ENCODE measurements at regions not wholly inside any gene's neighbourhood (a gene's known extent, or its start where the extent isn't known, plus 50 kb on each side); places are given as distances from the start of the nearest gene placed in this dataset.

GRCh38 chr12:125639826-125640225, 574.6 kb downstream of the AACS start:
- TF ChIP-seq CTCF (IDR thresholded peaks at IDR 0.05; ENCODE audit: insufficient read depth, low read depth, low read length, missing control alignments): no peak
- H3K4me3 ChIP-seq (ENCODE audit: low read length): no peak overlapping the region
- no peak for DNase-seq (ENCODE audit: low read depth)

- TF ChIP-seq CTCF (IDR thresholded peaks at IDR 0.05; ENCODE audit: insufficient read depth, low read depth, low read length, missing control alignments): no peak
- H3K4me3 ChIP-seq (ENCODE audit: low read length): no peak overlapping the region
- no peak for DNase-seq (ENCODE audit: low read depth)
Observed at GRCh38 chr12:125643055-125643454, 577.8 kb downstream of the AACS start.

- TF ChIP-seq CTCF (IDR thresholded peaks at IDR 0.05; ENCODE audit: insufficient read depth, low read depth, low read length, missing control alignments): no peak
Observed at GRCh38 chr12:125645724-125646123, 580.5 kb downstream of the AACS start.

GRCh38 chr12:125650587-125650986, 585.4 kb downstream of the AACS start:
- no peak for TF ChIP-seq CTCF (IDR thresholded peaks at IDR 0.05; ENCODE audit: insufficient read depth, low read depth, low read length, missing control alignments)
- DNase-seq (ENCODE audit: low read depth): no peak
- H3K4me3 ChIP-seq (ENCODE audit: low read length): no peak overlapping the region

More at GRCh38 chr12:125645724-125646123, 580.5 kb downstream of the AACS start:
- DNase-seq (ENCODE audit: low read depth): no peak
- no peak overlapping the region for H3K4me3 ChIP-seq (ENCODE audit: low read length)

GRCh38 chr12:125651625-125652024, 586.4 kb downstream of the AACS start:
- no peak for DNase-seq (ENCODE audit: low read depth)
- no peak for TF ChIP-seq CTCF (IDR thresholded peaks at IDR 0.05; ENCODE audit: insufficient read depth, low read depth, low read length, missing control alignments)
- no peak overlapping the region for H3K4me3 ChIP-seq (ENCODE audit: low read length)

GRCh38 chr12:125652681-125653080, 587.4 kb downstream of the AACS start:
- H3K4me3 ChIP-seq (ENCODE audit: low read length): no peak overlapping the region
- no peak for TF ChIP-seq CTCF (IDR thresholded peaks at IDR 0.05; ENCODE audit: insufficient read depth, low read depth, low read length, missing control alignments)
- DNase-seq (ENCODE audit: low read depth): no peak

- no peak overlapping the region for H3K4me3 ChIP-seq (ENCODE audit: low read length)
Observed at GRCh38 chr12:125657681-125658080, 592.4 kb downstream of the AACS start.

More at GRCh38 chr12:125657681-125658080, 592.4 kb downstream of the AACS start:
- no peak for DNase-seq (ENCODE audit: low read depth)
- TF ChIP-seq CTCF (IDR thresholded peaks at IDR 0.05; ENCODE audit: insufficient read depth, low read depth, low read length, missing control alignments): no peak

Data from epithelial cell of esophagus (primary cell).